Neural cell (in vitro differentiated cells): ENCODE measurements at regions not wholly inside any gene's neighbourhood (a gene's known extent, or its start where the extent isn't known, plus 50 kb on each side); places are given as distances from the start of the nearest gene placed in this dataset.

ENCODE experiments used
- H2AFZ ChIP-seq: fragments of 200-600, 300-800 bp; sonication (generic), shearing (Covaris generic); 2 replicates; pipeline ENCODE4 v1.6.0; 2014; ENCODE audit warnings: low read depth, mild to moderate bottlenecking, antibody characterized with exemption, low read length, moderate library complexity
- H3F3A ChIP-seq: fragments of 200-600 bp; shearing (Covaris generic); 2 replicates; pipeline ENCODE4 v1.6.1; 2016; ENCODE audit warnings: mild to moderate bottlenecking, moderate library complexity, mixed read lengths, antibody characterized with exemption, low read length; ENCODE audit not compliant: insufficient read depth, poor library complexity, severe bottlenecking
- H3K27ac ChIP-seq: fragments of 200-600, 300-800 bp; sonication (generic), shearing (Covaris generic); 2 replicates; pipeline ENCODE4 v1.5.1; 2014; ENCODE audit warnings: mild to moderate bottlenecking, low read length, moderate library complexity
- H3K27me3 ChIP-seq: fragments of 300-800, 200-600 bp; sonication (generic), shearing (Covaris generic); 2 replicates; pipeline ENCODE4 v1.6.0; 2014; ENCODE audit warnings: mild to moderate bottlenecking, low read depth, low read length, moderate library complexity; ENCODE audit not compliant: insufficient read depth
- H3K36me3 ChIP-seq: fragments of 300-800, 200-600 bp; sonication (generic), shearing (Covaris generic); 2 replicates; pipeline ENCODE4 v1.5.1; 2014; ENCODE audit warnings: mild to moderate bottlenecking, antibody characterized with exemption, low read length, moderate library complexity; ENCODE audit not compliant: insufficient read depth
- H3K4me2 ChIP-seq: fragments of 300-800, 200-600 bp; sonication (generic), shearing (Covaris generic); 2 replicates; pipeline ENCODE4 v1.6.0; 2014; ENCODE audit warnings: mild to moderate bottlenecking, low read length
- H3K4me3 ChIP-seq: fragments of 300-800, 200-600 bp; sonication (generic), shearing (Covaris generic); 2 replicates; pipeline ENCODE4 v1.5.1; 2014; ENCODE audit warnings: mild to moderate bottlenecking, low read length, moderate library complexity
- H3K79me2 ChIP-seq: fragments of 200-600 bp; shearing (Covaris generic); replicated peaks from 2 replicates; pipeline ENCODE4 v1.6.0; 2014; ENCODE audit warnings: mild to moderate bottlenecking, low read length, moderate library complexity; ENCODE audit not compliant: insufficient read depth
- H3K9ac ChIP-seq: fragments of 300-800, 200-600 bp; sonication (generic), shearing (Covaris generic); 2 replicates; pipeline ENCODE4 v1.6.1; 2016; ENCODE audit warnings: mild to moderate bottlenecking, low read length, mixed read lengths
- H3K9me2 ChIP-seq: fragments of 200-600 bp; shearing (Covaris generic); 2 replicates; pipeline ENCODE4 v1.6.1; 2016; ENCODE audit warnings: mild to moderate bottlenecking, low read length, mixed read lengths; ENCODE audit not compliant: insufficient read depth
- H3K9me3 ChIP-seq: fragments of 200-600, 300-800 bp; sonication (generic), shearing (Covaris generic); 2 replicates; pipeline ENCODE4 v1.6.1; 2016; ENCODE audit warnings: mild to moderate bottlenecking, mixed run types, low read length, moderate library complexity, mixed read lengths
- H4K20me1 ChIP-seq: fragments of 200-600 bp; shearing (Covaris generic); 2 replicates; pipeline ENCODE4 v1.6.1; 2016; ENCODE audit warnings: mild to moderate bottlenecking, mixed run types; ENCODE audit not compliant: insufficient read depth
- EP300 ChIP-seq: fragments of 450-650 bp; conservative IDR thresholded peaks from 2 replicates; pipeline ENCODE4 v1.6.1; 2014; ENCODE audit warnings: antibody characterized with exemption, mild to moderate bottlenecking, moderate library complexity; ENCODE audit not compliant: poor library complexity, severe bottlenecking
- EZH2 ChIP-seq: fragments of 200-600, 300-800 bp; shearing (Covaris generic), sonication (generic); IDR thresholded peaks from 2 replicates; pipeline ENCODE4 v1.6.1; 2014; ENCODE audit warnings: antibody characterized with exemption, low read length, borderline replicate concordance, mild to moderate bottlenecking; ENCODE audit not compliant: insufficient read depth, poor library complexity, severe bottlenecking
- MXI1 ChIP-seq: fragments of 450-650 bp; conservative IDR thresholded peaks from 2 replicates; pipeline ENCODE4 v1.6.1; 2014; ENCODE audit warnings: antibody characterized with exemption, mild to moderate bottlenecking; ENCODE audit not compliant: poor library complexity, severe bottlenecking
- POLR2AphosphoS5 ChIP-seq: IDR thresholded peaks from 2 replicates; pipeline ENCODE4 v1.6.1; 2012
- RAD21 ChIP-seq: fragments of 450-650 bp; conservative IDR thresholded peaks from 2 replicates; pipeline ENCODE4 v1.6.1; 2014; ENCODE audit warnings: antibody characterized with exemption, mild to moderate bottlenecking, moderate library complexity
- SMC3 ChIP-seq: fragments of 450-650 bp; conservative IDR thresholded peaks from 2 replicates; pipeline ENCODE4 v1.6.1; 2014; ENCODE audit warnings: antibody characterized with exemption, mild to moderate bottlenecking, moderate library complexity; ENCODE audit not compliant: poor library complexity
- TAF1 ChIP-seq: IDR thresholded peaks from 2 replicates; pipeline ENCODE4 v1.6.1; 2012; ENCODE audit warnings: low read depth
- TF ChIP-seq, protein P1 (sequence below): IDR thresholded peaks from 2 replicates; pipeline ENCODE4 v1.6.1; 2012; ENCODE audit warnings: borderline replicate concordance
- TF ChIP-seq, protein P2 (sequence below): fragments of 450-650 bp; IDR thresholded peaks from 2 replicates; pipeline ENCODE4 v1.5.1; 2014; ENCODE audit warnings: antibody characterized with exemption, mild to moderate bottlenecking, moderate library complexity; ENCODE audit not compliant: poor library complexity, severe bottlenecking

DNA sequence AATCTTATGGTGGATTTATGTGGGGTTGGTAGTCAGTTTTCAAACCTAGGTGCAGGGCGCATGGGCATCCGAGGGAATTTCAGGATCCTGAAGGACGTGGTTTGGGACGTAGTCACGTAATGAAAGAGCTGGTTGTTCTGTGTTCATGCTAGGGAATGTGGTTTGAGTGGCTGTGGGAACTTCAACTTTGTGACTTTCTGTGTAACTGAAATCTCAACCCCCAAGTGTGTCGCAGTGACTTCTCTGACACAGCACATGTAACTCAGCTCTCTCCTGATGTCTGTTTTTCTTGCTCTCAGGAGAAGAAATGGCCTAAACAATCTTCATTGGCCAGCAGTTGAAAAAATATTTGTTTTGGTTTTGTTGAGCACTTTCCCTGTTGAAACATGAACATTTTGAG, 199.0 kb downstream of the PTEN start:
- H3K4me2 ChIP-seq: no peak overlapping the region
- no peak overlapping the region for H2AFZ ChIP-seq
- no peaks in the 10 kb centered on the region for H3K9me2 ChIP-seq

GRCh38 chr10:88062798-88063472, 199.5 kb downstream of the PTEN start:
- H3F3A ChIP-seq: no peaks in the 10 kb centered on the region
- TF ChIP-seq EP300: no peak
- no peak for TF ChIP-seq POLR2AphosphoS5
- TF ChIP-seq TAF1: no peak
- TF ChIP-seq, protein P1, sequence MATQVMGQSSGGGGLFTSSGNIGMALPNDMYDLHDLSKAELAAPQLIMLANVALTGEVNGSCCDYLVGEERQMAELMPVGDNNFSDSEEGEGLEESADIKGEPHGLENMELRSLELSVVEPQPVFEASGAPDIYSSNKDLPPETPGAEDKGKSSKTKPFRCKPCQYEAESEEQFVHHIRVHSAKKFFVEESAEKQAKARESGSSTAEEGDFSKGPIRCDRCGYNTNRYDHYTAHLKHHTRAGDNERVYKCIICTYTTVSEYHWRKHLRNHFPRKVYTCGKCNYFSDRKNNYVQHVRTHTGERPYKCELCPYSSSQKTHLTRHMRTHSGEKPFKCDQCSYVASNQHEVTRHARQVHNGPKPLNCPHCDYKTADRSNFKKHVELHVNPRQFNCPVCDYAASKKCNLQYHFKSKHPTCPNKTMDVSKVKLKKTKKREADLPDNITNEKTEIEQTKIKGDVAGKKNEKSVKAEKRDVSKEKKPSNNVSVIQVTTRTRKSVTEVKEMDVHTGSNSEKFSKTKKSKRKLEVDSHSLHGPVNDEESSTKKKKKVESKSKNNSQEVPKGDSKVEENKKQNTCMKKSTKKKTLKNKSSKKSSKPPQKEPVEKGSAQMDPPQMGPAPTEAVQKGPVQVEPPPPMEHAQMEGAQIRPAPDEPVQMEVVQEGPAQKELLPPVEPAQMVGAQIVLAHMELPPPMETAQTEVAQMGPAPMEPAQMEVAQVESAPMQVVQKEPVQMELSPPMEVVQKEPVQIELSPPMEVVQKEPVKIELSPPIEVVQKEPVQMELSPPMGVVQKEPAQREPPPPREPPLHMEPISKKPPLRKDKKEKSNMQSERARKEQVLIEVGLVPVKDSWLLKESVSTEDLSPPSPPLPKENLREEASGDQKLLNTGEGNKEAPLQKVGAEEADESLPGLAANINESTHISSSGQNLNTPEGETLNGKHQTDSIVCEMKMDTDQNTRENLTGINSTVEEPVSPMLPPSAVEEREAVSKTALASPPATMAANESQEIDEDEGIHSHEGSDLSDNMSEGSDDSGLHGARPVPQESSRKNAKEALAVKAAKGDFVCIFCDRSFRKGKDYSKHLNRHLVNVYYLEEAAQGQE: no peak
- no peak for TF ChIP-seq EZH2
- TF ChIP-seq RAD21: no peak
- TF ChIP-seq, protein P2, sequence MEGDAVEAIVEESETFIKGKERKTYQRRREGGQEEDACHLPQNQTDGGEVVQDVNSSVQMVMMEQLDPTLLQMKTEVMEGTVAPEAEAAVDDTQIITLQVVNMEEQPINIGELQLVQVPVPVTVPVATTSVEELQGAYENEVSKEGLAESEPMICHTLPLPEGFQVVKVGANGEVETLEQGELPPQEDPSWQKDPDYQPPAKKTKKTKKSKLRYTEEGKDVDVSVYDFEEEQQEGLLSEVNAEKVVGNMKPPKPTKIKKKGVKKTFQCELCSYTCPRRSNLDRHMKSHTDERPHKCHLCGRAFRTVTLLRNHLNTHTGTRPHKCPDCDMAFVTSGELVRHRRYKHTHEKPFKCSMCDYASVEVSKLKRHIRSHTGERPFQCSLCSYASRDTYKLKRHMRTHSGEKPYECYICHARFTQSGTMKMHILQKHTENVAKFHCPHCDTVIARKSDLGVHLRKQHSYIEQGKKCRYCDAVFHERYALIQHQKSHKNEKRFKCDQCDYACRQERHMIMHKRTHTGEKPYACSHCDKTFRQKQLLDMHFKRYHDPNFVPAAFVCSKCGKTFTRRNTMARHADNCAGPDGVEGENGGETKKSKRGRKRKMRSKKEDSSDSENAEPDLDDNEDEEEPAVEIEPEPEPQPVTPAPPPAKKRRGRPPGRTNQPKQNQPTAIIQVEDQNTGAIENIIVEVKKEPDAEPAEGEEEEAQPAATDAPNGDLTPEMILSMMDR: no peak
- no peak for TF ChIP-seq MXI1
- TF ChIP-seq SMC3: no peak
- H3K27me3 ChIP-seq: no peaks in the 10 kb centered on the region
- no peak overlapping the region for H3K27ac ChIP-seq
- H3K9me3 ChIP-seq: no peaks in the 10 kb centered on the region
- H3K4me3 ChIP-seq: no peak overlapping the region
- no peaks in the 10 kb centered on the region for H3K79me2 ChIP-seq
- H3K9me2 ChIP-seq: no peaks in the 10 kb centered on the region
- H3K4me2 ChIP-seq: no peak overlapping the region
- H4K20me1 ChIP-seq: no peaks in the 10 kb centered on the region
- H3K36me3 ChIP-seq: no peaks in the 10 kb centered on the region
- H3K9ac ChIP-seq: no peak overlapping the region
- no peak overlapping the region for H2AFZ ChIP-seq

More for the DNA sequence above, 199.0 kb downstream of the PTEN start:
- Histone ChIP-seq H4K20me1 (no peaks in the 10 kb centered on the region), H3F3A (no peaks in the 10 kb centered on the region), H3K9ac (no peak overlapping the region), H3K36me3 (no peaks in the 10 kb centered on the region), H3K27me3 (no peaks in the 10 kb centered on the region), H3K79me2 (no peaks in the 10 kb centered on the region), H3K9me3 (no peaks in the 10 kb centered on the region), H3K4me3 (no peak overlapping the region), H3K27ac (no peak overlapping the region)
- TF ChIP-seq EP300 (no peak), TAF1 (no peak), MXI1 (no peak), RAD21 (no peak), SMC3 (no peak), POLR2AphosphoS5 (no peak), EZH2 (no peak)
- TF ChIP-seq, protein P2: no peak
- TF ChIP-seq, protein P1: no peak
